Stimulated activated CD8-positive, alpha-beta memory T cell treated with anti-CD3 and anti-CD28 coated beads, Interleukin-2, amount 100 ng/mL, for 48 hours (primary cell): ENCODE measurements at regions not wholly inside any gene's neighbourhood (a gene's known extent, or its start where the extent isn't known, plus 50 kb on each side); places are given as distances from the start of the nearest gene placed in this dataset.
"Not testable (repeated sequence)": the region's sequence is repeated elsewhere in the genome, so short reads cannot be mapped to it uniquely, and the experiment has no call there.

Experiments
- DNase-seq, 2 donors: peaks; one replicate each; pipeline ENCODE4 v3.0.0-alpha.2; 2020; ENCODE audit warnings: low read depth in 2 of 2

- DNase-seq = no peak
Measured at GRCh38 chr16:26787924-26788323, 278.8 kb upstream of the C16orf82 start.

DNA sequence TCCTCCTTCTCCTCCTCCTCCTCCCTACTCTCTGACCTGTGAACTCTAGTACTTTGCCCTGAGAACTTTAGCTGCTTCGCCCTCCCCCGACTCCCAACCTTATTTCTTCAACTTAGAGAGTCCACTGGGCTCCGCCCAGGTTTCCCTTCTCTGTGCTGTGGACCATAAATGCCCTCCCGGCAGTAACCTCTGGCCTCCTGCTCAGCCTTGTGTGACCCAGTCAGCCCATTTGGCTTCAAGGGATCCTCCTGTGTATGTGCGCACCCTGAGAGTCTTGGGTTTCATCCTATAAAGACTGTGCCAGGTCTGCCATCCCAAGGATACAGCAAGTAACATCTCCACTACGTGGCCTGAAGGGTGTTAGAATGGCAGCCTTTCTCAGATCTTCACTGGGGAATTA, 275.6 kb upstream of the C16orf82 start:
- no peak for DNase-seq

DNA sequence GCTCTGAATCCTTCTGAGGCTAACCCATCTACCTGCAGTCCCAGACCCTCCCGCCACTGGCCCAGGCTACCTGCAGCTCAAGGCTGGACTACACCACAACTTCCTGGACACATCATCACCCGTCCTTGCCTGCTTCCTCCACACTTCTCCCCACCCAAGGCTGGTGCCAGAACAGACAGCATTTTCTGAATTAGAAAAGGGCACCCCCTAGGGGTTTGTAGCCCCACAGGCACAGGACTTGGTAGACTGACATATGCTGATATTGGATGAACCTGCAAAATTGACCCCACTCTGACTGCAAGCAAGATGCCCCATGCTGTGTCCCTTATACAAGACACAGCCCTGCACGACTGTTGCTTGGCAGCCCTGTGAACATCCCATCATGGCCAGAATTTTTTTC, 271.5 kb upstream of the C16orf82 start:
- no peak for DNase-seq

- no peak for DNase-seq
Measured at GRCh38 chr16:26801628-26802027, 265.1 kb upstream of the C16orf82 start.

- DNase-seq = no peak
Measured at GRCh38 chr16:26802440-26802839, 264.3 kb upstream of the C16orf82 start.

GRCh38 chr16:26802965-26803364, 263.8 kb upstream of the C16orf82 start:
- no peak for DNase-seq

DNA sequence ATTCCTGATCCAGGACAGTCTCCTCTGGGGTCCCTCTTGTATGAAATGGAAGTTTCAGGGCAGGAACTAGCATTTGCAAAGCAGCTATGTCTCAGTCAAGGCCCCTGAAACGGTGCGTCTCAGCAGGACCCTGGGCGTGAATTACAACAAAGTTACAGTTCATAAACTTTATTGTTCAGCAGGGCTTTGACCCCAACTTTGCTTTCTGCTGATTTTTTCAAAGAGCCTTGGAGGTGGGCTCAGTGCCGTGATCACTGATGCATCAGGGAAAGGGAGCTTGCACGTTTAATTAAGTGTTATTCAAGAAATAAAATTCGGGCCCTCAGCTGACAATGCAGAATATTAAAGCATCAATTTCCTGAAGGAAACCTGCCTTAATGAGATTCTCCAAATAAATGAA, 260.1 kb upstream of the C16orf82 start:
- DNase-seq = no peak

GRCh38 chr16:26809461-26809860, 257.3 kb upstream of the C16orf82 start:
- DNase-seq = no peak

DNA sequence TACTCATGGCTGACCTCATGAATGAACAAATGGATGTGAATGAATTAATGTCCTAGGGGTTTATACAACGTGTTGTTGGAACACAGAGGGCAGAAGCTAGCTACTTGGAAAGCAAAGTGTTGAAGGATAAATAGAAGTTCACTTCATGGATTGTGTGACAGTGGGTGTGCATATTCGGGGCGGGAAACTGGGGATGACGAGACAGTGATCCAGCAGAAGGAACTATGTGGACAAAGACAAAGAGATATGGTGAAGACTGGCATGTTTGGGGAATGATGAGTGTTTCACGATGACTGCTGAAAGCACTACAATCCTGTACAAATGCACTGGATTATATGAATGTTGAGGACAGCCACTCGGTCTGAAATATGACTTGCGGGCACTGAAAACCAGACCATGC, 250.5 kb upstream of the C16orf82 start:
- no peak for DNase-seq

DNA sequence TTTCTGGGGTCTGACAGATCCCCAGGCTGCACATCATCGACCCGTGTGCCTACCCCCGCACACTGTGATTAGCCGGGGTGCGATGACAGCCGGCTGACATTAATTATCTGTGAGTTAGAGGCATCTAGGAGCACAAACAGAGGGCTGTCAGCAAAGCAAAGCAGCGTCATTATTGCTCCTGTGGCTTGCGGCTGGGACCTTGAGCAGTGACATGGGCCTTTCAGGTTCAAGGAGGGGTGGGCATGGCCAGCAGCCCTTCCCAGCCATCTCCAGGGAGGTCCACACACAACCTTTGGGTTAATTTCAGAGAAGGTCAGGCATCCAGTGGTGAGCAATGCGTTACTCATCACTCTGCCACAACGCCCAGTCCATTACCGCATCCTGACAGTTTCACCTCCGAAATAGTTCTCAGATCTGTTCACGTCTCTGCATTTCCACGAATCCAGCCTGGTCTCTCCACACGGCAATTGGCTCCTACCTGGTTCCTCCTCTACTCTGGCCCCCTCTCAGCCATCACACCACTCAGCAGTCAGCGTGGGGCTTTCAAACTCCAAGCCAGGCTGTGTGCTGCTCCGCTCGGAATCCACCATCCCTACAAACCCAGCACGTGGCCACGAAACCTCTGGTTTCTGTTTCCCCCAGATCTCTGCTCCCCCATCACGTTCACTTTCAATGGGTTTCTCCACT, 249.7 kb upstream of the C16orf82 start:
- DNase-seq = no peak

- DNase-seq = no peak
Measured at GRCh38 chr16:26818393-26818792, 248.3 kb upstream of the C16orf82 start.

- no peak for DNase-seq
Measured at GRCh38 chr16:26824469-26824868, 242.3 kb upstream of the C16orf82 start.

GRCh38 chr16:26826500-26826899, 240.2 kb upstream of the C16orf82 start:
- DNase-seq = no peak

DNA sequence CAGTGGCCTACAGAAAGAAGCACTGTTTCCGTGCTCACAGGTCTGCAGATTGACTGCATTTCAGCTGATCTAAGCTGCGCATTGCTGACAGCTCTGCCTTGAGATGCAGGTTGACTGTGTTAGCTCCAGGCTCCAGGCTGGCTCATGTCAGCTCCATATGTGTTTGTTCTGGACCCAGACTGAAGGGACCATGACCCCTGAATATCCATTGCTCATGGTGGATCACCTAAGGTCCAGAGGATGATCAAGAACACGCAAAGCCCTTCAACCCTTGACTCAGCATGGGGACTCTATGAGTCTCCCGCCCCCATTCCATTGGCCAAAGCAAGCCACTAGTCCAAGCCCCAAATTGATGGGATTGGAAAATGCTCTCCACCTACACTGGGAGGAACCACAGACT, 239.3 kb upstream of the C16orf82 start:
- DNase-seq = no peak

GRCh38 chr16:26830428-26831127, 236.1 kb upstream of the C16orf82 start:
- DNase-seq = no peak

- not testable (repeated sequence) for DNase-seq
Measured at GRCh38 chr16:26836114-26836513, 230.6 kb upstream of the C16orf82 start.

GRCh38 chr16:26838931-26839330, 227.8 kb upstream of the C16orf82 start:
- no peak for DNase-seq

DNA sequence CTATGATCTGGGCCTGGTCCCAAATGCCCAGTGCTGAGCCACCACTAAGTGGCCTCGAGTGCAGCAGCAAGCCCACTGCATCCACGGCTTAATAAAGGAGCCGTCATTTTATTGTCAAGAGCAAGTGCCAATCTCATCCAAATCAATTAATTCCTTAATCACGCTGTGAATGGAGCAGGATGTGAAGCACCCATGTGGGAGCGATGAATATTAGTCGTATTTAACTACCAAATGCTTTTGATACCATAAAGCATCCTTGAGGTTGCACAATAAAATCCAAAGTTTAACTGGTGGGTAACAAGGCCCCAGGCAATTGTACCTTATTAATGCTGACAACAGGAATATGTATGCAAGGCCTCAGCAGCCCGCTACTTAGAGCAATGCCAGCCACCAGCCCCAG, 226.0 kb upstream of the C16orf82 start:
- no peak for DNase-seq

DNA sequence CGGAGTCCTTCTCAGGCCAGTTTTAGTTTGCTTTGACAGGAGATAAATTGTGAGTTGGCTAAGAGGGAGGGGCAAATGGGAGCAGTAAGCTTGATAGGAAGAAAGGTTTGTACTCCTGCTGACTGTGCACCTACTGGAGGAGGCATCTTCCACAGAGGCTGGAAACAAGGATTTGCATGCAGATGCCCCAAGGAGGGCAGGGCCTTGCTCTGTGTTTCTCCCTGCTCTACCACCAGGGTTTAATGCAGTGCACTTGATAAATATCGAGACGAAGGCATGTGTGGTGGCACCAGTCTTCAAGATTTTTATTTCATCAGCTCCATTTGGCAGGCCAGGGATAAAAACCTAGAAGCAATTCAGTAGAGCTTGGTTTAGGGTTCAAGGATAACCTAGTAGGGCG, 210.5 kb upstream of the C16orf82 start:
- DNase-seq = no peak

- DNase-seq = no peak
Measured at GRCh38 chr16:26856791-26857190, 209.9 kb upstream of the C16orf82 start.

- no peak for DNase-seq
Measured at GRCh38 chr16:26857371-26857770, 209.4 kb upstream of the C16orf82 start.

DNA sequence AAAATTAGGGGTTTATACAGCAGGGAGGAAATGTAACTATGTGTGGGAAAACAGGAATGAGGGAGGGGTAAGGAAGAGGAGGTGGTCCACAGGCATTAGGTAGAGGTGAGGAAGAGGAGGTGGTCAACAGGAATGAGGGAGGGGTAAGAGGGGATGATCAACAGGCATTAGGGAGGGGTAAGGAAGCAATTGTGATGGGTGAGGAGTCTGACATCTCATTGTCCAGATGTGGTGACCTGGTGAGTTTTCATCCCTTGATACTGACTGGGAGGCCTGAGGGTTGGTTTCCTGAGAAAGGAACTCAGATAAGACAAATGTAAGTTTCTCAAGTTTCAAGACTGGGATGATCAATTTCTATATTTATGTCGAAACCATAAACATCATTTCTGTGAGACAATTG, 206.2 kb upstream of the C16orf82 start:
- DNase-seq = no peak

DNA sequence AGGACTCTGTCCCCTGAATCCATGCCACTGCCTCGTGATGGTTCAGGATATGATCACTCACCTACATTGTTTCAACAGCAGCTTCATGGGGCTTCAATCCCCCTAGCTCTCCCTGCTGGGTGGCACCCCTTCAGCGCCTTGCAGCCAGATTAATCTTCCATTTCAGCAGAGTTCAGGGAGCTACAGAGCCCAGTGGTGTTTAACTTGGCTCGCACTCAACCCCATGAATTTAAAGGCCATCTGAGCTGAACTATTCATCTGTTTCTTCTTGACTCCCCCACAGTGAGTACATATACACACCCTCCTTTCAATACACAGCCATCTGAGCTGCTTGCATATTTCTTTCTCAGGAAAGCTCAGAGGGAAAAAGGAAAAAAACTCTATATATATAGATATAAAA, 202.8 kb upstream of the C16orf82 start:
- DNase-seq = no peak

DNA sequence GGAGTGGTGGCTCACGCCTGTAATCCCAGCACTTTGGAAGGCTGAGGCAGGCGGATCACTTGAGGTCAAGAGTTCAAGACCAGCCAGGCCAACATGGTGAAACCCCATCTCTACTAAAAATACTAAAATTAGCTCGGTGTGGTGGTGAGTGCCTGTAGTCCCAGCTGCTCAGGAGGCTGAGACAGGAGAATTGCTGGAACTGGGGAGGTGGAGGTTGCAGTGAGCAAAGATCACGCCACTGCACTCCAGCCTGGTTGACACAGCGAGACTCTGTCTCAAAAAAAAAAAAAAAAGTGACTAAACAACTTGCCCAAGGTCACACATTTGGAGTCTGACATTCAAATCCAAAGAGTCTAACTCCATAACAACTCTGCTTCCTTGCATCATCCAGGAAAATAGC, 192.4 kb upstream of the C16orf82 start:
- not testable (repeated sequence) for DNase-seq
